ENCODE measurements at regions not wholly inside any gene's neighbourhood (a gene's known extent, or its start where the extent isn't known, plus 50 kb on each side); places are given as distances from the start of the nearest gene placed in this dataset.

GRCh38 chr11:26231252-26231661, 100.7 kb upstream of the ANO3 start:
- no peak for TF ChIP-seq CTCF (IDR thresholded peaks at IDR 0.05)
- TF ChIP-seq POLR2AphosphoS5 (IDR thresholded peaks at IDR 0.05): no peak
- TF ChIP-seq POLR2A (IDR thresholded peaks at IDR 0.05): no peak
